ENCODE measurements at regions not wholly inside any gene's neighbourhood (a gene's known extent, or its start where the extent isn't known, plus 50 kb on each side); places are given as distances from the start of the nearest gene placed in this dataset.

DNA sequence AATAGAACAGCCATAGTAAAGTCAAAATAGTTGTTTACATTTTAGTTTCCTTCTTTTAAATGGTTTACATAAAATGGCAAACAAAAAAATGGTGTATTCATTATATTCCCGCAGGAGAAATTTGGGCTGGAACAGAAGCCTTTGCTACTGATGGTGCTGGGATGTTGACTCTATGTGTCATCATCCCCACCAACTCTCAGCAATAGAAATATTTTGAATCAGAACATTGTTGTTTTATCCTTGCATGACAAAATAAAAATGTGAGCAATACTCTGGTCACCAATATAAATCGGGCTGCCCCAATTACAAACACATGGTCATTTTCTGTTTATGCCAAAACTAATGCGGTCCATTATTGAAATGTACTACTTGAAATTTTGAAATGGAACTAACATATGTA is 1131.6 kb upstream of the PCDH7 start:
- no peak overlapping the region for H3K4me3 ChIP-seq
- H3K27me3 ChIP-seq = no peaks in the 10 kb centered on the region
- no peaks in the 10 kb centered on the region for H3K4me1 ChIP-seq
- H3K27ac ChIP-seq = no peak overlapping the region
- in situ Hi-C loops (cut with MboI; ENCODE audit: low pct_ligation_motif_present in 1 of 4, low pct_unique_long_range_greater_than_20kb in 1 of 4, low sequenced_read_pairs in 3 of 4) (no loop called here), intact Hi-C loops (cut with DNase I; ENCODE audit: low total_unique reads) (no loop called here)
- TF ChIP-seq EP300 (IDR thresholded peaks at IDR 0.05; ENCODE audit: low read depth) (no peak), POLR2AphosphoS5 (IDR thresholded peaks at IDR 0.05) (no peak), POLR2A (IDR thresholded peaks at IDR 0.05) (no peak)
- TF ChIP-seq, protein P1, sequence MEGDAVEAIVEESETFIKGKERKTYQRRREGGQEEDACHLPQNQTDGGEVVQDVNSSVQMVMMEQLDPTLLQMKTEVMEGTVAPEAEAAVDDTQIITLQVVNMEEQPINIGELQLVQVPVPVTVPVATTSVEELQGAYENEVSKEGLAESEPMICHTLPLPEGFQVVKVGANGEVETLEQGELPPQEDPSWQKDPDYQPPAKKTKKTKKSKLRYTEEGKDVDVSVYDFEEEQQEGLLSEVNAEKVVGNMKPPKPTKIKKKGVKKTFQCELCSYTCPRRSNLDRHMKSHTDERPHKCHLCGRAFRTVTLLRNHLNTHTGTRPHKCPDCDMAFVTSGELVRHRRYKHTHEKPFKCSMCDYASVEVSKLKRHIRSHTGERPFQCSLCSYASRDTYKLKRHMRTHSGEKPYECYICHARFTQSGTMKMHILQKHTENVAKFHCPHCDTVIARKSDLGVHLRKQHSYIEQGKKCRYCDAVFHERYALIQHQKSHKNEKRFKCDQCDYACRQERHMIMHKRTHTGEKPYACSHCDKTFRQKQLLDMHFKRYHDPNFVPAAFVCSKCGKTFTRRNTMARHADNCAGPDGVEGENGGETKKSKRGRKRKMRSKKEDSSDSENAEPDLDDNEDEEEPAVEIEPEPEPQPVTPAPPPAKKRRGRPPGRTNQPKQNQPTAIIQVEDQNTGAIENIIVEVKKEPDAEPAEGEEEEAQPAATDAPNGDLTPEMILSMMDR (IDR thresholded peaks at IDR 0.05) = no peak
- H3K36me3 ChIP-seq = no peaks in the 10 kb centered on the region
- WGBS, 2 donors (ENCODE audit: low coverage in 1 of 2) = 45 to 71% methylated on average over 3 of the region's 3 CpGs
- DNase-seq = no peak
- H3K9me3 ChIP-seq = peaks cover 0 to 3% of the 10 kb centered on the region in 2 donors

DNA sequence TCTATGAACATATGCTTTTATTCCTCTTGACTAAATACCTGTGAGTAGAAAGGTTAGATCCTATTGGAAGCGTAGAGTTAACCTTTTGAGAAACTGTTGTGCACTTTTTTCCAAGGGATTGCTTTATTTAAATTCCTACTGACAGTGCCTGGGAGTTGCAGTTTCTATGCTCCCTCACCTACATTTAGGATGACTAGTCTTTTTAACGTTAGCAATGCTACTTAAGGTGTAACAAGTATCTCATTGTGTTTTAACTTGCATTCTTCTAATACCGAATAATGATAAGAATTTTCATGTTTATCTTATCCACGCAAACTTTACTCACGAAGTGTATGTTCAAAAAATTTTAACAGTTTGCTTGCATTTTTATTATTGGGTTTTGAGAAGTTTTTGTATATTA is 1123.9 kb upstream of the PCDH7 start:
- intact Hi-C loops (cut with DNase I; ENCODE audit: low total_unique reads) = no loop called here
- in situ Hi-C loops (cut with MboI; ENCODE audit: low pct_ligation_motif_present in 1 of 4, low pct_unique_long_range_greater_than_20kb in 1 of 4, low sequenced_read_pairs in 3 of 4) = no loop called here
- TF ChIP-seq POLR2A (IDR thresholded peaks at IDR 0.05) (no peak), POLR2AphosphoS5 (IDR thresholded peaks at IDR 0.05) (no peak), EP300 (IDR thresholded peaks at IDR 0.05; ENCODE audit: low read depth) (no peak)
- TF ChIP-seq, protein P1 (IDR thresholded peaks at IDR 0.05) = no peak

DNA sequence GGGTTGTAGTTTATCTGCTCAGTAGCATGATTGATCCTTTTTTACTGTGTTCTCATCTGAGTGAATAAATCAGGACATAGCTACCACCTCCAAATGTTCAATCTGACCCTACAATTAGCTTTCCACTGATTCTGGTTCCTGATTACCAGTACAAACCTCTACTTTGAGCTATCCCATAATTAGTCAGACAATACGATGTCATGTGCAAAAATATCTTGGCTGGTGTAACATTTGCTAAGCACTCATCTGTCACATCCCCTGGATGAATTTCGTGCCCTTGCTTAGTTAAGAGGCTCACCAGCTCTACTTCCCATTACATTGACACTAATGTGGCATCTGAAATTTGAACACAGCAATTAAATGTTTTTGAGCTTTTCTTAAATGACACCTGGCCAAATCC is 1101.0 kb upstream of the PCDH7 start:
- intact Hi-C loops (cut with DNase I; ENCODE audit: low total_unique reads) = no loop called here
- in situ Hi-C loops (cut with MboI; ENCODE audit: low pct_ligation_motif_present in 1 of 4, low pct_unique_long_range_greater_than_20kb in 1 of 4, low sequenced_read_pairs in 3 of 4) = no loop called here
- H3K36me3 ChIP-seq = no peaks in the 10 kb centered on the region
- H3K9me3 ChIP-seq = peaks cover 0 to 2% of the 10 kb centered on the region in 2 donors
- no peak for DNase-seq
- 70 to 77% methylated on average over 2 of the region's 2 CpGs for WGBS, 2 donors (ENCODE audit: low coverage in 1 of 2)
- no peaks in the 10 kb centered on the region for H3K4me1 ChIP-seq
- H3K27me3 ChIP-seq = no peaks in the 10 kb centered on the region
- no peak overlapping the region for H3K4me3 ChIP-seq
- H3K27ac ChIP-seq = no peak overlapping the region
- no peak for TF ChIP-seq EP300 (IDR thresholded peaks at IDR 0.05; ENCODE audit: low read depth)
- TF ChIP-seq, protein P1 (IDR thresholded peaks at IDR 0.05) = no peak
- TF ChIP-seq POLR2A (IDR thresholded peaks at IDR 0.05) = no peak
- TF ChIP-seq POLR2AphosphoS5 (IDR thresholded peaks at IDR 0.05) = no peak

More for the DNA sequence above, 1123.9 kb upstream of the PCDH7 start:
- Histone ChIP-seq H3K27me3 (no peaks in the 10 kb centered on the region), H3K4me1 (no peaks in the 10 kb centered on the region), H3K9me3 (no peaks in the 10 kb centered on the region), H3K4me3 (no peak overlapping the region), H3K27ac (no peak overlapping the region), H3K36me3 (no peaks in the 10 kb centered on the region)
- WGBS, 2 donors (ENCODE audit: low coverage in 1 of 2) = 78 to 80% methylated on average over 5 of the region's 5 CpGs
- no peak for DNase-seq

DNA sequence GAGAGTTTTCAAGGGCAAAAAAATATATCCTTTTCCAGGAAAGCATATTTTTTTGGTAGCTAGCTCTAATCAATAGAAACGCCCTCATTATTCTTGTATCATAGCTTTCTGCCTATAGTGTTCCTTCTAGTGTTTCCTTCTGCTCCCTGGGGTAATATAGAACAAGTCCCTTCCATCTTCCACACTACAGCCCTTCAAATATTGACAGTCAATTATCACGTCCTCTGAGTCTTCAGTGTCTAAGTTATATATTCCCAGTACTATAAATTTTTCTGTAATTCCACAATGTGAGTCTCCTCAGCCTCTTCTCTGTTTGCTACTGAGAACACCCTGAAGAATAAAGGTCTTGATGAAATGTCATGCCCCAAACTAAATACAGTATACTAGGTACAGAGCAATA is 1088.0 kb upstream of the PCDH7 start:
- Histone ChIP-seq H3K27ac (no peak overlapping the region), H3K27me3 (no peaks in the 10 kb centered on the region), H3K4me1 (no peaks in the 10 kb centered on the region), H3K4me3 (no peak overlapping the region), H3K36me3 (no peaks in the 10 kb centered on the region), H3K9me3 (no peaks in the 10 kb centered on the region)
- in situ Hi-C loops (cut with MboI; ENCODE audit: low pct_ligation_motif_present in 1 of 4, low pct_unique_long_range_greater_than_20kb in 1 of 4, low sequenced_read_pairs in 3 of 4) (no loop called here), intact Hi-C loops (cut with DNase I; ENCODE audit: low total_unique reads) (no loop called here)
- TF ChIP-seq POLR2A (IDR thresholded peaks at IDR 0.05) = no peak
- TF ChIP-seq EP300 (IDR thresholded peaks at IDR 0.05; ENCODE audit: low read depth) = no peak
- TF ChIP-seq POLR2AphosphoS5 (IDR thresholded peaks at IDR 0.05) = no peak
- TF ChIP-seq, protein P1 (IDR thresholded peaks at IDR 0.05) = no peak
- DNase-seq = no peak
- WGBS, 2 donors (ENCODE audit: low coverage in 1 of 2) = 33 to 37% methylated on average over 2 of the region's 2 CpGs
